HK-2 (cell line): ENCODE measurements at regions not wholly inside any gene's neighbourhood (a gene's known extent, or its start where the extent isn't known, plus 50 kb on each side); places are given as distances from the start of the nearest gene placed in this dataset.
A peak's percentile ranks its signal among the peaks of the same experiment; 100 is the strongest.

Source experiments
- DNase-seq: peaks from one replicate; pipeline ENCODE4 v3.0.0-alpha.2; 2018; ENCODE audit not compliant: unreplicated experiment

- DNase-seq: no peak
Measured at GRCh38 chr4:79083406-79084010, 144.3 kb upstream of the PAQR3 start.

DNA sequence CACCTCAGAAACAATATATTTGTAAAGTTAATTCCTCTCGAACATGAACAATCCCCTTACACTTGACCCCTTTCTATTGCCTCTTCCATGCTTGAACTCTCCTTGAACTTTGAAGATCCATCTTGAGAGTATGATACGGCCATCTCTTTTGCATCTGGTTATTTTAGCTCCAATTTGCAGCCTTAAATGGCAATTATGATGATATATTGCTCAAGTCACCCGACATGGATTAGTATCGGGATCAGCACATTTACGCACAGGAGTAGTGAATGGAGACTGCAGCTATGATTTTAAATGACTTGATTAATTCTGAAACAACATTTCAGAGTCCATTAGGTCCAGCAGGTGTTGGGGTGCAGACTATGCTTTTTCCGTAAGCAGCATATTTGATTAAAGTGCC, 143.8 kb upstream of the PAQR3 start:
- DNase-seq: no peak

DNA sequence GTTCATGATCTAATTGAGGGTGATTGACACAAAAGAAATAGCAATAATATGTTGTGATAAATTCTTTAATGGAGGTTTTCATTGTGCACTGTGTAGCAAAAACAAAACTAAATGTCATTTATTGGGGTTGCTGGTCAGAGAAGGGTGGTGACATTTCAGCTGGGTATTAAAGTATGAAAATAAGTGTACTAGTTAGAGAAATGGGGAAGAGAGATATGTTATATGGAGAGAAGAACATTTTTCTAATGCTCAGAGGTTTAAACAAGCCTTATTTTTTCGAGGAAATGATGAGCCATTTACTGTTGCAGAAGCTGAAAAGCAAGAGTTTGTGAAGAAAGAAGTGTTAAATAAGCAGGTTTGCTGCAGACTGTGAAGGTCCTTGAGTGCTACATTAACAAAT, 142.7 kb upstream of the PAQR3 start:
- DNase-seq: no peak

DNA sequence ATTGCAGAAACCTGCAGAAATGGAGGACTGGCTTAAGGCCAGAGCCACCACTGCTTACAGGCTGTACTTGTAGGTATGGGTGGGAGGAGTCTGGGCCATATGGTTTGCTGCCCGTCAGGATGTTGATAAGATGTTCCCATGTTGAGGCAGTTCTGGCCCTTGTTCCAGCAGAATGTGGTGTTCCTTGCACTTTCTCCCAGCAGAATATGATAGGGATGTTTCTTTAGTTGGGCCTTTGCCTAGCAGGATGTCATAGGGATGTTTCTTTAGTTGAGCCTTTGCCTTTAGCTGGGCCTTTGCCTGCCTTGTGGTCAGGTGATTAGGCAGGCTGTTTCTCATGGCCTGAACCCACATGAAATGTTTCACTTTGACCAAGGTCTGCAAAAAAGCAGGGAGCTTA, 139.1 kb upstream of the PAQR3 start:
- no peak for DNase-seq

DNA sequence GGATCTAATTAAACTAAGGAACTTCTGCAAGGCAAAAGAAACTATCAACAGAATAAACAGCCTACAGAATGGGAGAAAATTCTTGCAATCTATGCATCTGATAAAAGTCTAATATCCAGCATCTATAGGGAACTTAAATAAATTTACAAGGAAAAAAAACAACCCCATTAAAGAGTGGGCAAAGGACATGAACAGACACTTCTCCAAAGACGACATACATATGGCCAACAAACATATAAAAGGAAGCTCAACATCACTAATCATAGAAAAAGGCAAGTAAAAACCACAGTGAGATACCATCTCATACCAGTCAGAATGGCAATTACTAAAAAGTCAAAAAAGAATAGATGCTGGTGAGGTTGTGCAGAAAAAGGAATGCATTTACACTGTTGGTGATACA, 134.8 kb upstream of the PAQR3 start:
- DNase-seq: no peak

- DNase-seq: no peak
Measured at GRCh38 chr4:79073471-79073870, 134.2 kb upstream of the PAQR3 start.

- no peak for DNase-seq
Measured at GRCh38 chr4:79065262-79065661, 126.0 kb upstream of the PAQR3 start.

GRCh38 chr4:79064806-79065205, 125.6 kb upstream of the PAQR3 start:
- no peak for DNase-seq

GRCh38 chr4:79059631-79060399, 120.6 kb upstream of the PAQR3 start:
- DNase-seq: no peak

- no peak for DNase-seq
Measured at GRCh38 chr4:79057772-79058171, 118.5 kb upstream of the PAQR3 start.

GRCh38 chr4:79053754-79054153, 114.5 kb upstream of the PAQR3 start:
- DNase-seq: no peak

DNA sequence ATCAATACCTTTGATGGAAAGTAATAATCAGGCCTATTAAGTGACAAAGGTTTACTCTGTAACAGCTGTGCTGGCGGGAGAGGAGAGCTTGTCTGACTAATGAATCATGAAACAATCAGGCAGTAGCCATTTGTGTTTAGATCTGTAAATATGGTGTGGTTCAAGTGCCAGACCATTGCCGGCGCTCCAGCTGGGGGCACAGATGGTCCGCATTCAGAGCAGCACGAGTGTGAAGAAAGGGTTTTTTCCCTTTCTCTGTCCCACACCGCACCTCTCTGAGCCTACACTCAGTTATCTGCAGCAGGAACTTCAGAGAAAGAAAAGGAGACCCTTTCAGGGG, 111.3 kb upstream of the PAQR3 start:
- DNase-seq: no peak

DNA sequence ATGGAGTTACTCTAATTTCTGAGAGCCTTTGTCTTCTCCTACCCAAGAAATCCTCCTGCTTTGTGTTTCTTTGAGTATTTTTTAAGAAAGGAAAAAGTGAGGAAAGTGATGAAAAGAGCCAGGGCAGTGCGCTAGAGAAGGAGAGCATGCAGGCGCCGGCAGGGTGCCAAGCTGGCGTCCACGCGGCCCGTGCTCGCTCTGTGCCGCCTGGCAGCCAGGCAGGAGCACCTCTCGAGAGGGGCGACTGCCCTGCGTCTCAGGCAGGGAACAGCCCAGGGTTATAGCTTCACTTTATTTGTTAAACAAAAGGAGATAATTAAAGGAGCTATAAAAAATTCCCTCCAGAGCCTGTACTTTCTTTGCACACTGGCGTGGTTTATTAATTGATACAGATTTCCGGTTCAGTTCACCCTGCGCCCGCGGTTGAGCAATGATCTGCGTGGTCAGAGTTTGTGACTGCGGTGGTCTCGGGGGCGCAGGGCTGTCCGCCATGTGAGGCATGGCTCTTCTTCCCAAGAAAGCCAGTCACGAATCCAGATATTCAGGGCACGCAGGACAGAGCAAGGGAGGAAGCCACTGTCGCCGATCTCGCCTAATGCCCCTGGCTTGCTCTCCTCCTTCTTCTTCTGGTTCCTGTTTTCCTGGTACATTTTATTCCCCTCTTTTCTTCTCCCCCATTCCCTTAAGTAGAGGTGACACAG, 110.8 kb upstream of the PAQR3 start:
- DNase-seq: no peak

- DNase-seq: no peak
Measured at GRCh38 chr4:79048878-79049277, 109.6 kb upstream of the PAQR3 start.

- no peak for DNase-seq
Measured at GRCh38 chr4:79047316-79047715, 108.1 kb upstream of the PAQR3 start.

- DNase-seq: no peak
Measured at GRCh38 chr4:79046016-79046592, 106.9 kb upstream of the PAQR3 start.

DNA sequence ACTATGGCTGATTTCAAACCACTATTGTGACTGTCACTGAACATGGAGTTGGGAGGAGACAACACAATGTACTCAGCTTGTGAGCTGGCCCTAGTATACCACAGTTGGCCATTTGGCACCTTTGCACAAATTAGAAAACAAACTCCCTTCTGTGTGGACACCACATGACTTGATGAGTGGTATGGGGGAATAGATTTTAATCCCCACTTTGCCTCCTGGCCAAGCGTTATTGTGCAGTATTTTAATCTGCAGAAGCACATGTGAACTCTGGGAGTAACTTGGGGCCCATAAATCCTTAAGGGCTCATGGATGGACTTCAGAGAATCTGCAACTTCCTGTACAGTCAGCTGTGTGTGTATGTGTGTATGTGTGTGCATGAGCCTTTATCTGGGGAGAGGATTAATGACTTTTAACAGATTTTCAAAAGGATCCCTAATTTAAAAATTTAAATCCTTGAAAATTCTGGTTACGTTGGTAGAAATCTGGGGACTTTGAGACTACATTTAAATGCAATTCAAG, 105.0 kb upstream of the PAQR3 start:
- no peak for DNase-seq

- no peak for DNase-seq
Measured at GRCh38 chr4:79043138-79043537, 103.9 kb upstream of the PAQR3 start.

DNA sequence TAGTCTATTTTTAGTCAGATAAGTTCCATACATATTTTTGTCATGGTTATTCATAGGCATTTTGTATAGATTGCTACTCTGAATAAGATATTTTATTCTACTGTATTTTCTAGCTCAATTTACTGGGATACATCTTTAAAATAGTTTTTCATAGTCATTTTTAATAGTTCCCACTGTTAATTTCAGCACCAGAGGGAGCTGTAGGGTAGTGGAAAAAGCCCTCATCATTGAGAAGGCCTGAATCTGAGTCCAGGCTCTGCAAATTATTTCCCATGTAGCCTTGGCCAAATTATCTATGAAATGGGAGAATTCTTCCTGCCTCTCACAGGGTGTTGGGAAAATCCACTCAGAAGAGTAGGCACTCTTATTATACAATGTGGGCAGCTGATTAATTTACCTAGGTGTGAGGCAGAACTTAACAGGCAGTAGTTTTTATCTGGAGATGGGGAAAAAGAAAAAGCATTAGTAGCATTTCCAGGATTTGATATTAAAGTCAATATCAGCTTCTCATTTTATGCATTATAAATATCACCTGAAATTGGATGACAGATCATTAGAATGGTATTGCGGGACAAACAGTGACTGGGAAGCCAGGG, 102.9 kb upstream of the PAQR3 start:
- peak; percentile 5 for DNase-seq

DNA sequence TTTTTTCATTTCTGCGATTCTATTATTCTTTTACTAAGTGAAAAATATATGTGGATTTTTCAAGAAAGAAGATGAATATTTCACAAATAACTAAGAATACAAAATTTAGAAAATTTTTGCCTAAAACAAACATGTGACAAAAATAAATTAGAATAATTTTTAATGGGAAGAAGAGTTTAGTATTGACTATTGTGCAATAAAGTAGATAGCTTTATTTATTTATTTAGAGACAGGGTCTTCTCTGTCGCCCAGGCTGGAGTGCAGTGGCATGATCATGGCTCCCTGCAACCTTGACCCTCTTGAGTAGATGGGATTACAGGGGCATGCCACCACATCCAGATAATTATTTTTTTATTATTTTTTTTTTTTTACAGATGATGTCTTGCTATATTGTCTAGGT, 95.3 kb upstream of the PAQR3 start:
- DNase-seq: no peak

DNA sequence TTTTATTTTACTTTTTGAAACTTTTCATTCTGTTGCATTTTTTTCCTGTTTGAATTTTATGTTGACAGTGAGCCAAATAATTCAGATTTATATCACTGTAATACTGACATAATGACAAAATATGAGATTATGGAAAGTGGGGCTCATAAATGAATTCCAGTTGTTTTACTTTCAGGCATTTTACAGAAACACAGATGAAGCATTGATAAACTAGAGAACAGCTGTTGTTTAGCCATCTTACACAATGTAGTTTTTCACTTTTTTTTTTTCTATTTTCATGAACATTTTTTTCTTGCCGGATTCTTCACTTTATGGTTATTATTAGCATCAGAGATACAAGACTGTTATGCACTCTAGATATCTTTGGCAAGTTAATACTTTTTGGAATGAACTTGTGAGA, 91.7 kb upstream of the PAQR3 start:
- DNase-seq: no peak

DNA sequence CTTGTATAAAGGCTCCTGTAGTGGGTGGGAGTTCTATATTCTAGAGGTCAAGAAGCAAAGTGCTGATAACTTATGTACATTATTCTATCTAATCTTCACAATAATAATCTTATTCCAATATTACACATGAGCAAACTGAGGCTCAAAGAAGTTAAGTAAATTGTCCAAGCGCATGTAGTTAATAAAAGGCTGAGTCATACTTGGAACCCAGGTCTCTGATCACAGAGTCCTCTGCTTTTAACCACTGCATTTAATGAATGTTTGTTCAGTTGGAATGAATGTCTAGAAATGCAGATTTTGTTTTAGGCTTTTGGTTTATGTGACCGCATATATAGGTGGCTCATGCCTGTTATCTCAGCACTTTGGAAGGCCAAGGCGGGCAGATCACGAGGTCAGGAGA, 88.4 kb upstream of the PAQR3 start:
- no peak for DNase-seq
